ENCODE measurements at regions not wholly inside any gene's neighbourhood (a gene's known extent, or its start where the extent isn't known, plus 50 kb on each side); places are given as distances from the start of the nearest gene placed in this dataset.

DNA sequence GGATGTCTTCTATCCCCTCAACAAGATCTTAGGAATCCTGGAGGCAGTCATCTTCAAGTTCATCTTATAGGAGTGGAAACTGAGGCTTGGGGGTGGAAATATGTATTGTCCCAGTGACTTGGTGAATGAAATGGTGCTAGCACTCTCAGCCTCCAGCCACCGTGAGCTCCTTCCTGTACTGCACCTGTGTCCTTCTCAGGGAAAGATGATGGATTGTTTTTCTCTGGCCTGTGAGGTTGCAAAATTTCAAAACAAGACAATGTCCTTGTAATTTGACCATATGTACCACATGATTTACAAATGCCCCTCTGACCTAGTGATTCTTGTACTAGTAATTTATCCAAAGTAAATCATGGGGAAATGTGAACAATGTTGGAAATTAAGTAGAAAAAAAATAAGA, 71.0 kb upstream of the CHCHD3 start (continued):
- TF ChIP-seq TAF1 (IDR thresholded peaks at IDR 0.05; ENCODE audit: borderline replicate concordance, low read depth, low read length): no peak
- TF ChIP-seq ELF1 (IDR thresholded peaks at IDR 0.05): no peak
- no peak for TF ChIP-seq MXI1 (IDR thresholded peaks at IDR 0.05; ENCODE audit: low read depth, low read length)
- TF ChIP-seq, protein P1, sequence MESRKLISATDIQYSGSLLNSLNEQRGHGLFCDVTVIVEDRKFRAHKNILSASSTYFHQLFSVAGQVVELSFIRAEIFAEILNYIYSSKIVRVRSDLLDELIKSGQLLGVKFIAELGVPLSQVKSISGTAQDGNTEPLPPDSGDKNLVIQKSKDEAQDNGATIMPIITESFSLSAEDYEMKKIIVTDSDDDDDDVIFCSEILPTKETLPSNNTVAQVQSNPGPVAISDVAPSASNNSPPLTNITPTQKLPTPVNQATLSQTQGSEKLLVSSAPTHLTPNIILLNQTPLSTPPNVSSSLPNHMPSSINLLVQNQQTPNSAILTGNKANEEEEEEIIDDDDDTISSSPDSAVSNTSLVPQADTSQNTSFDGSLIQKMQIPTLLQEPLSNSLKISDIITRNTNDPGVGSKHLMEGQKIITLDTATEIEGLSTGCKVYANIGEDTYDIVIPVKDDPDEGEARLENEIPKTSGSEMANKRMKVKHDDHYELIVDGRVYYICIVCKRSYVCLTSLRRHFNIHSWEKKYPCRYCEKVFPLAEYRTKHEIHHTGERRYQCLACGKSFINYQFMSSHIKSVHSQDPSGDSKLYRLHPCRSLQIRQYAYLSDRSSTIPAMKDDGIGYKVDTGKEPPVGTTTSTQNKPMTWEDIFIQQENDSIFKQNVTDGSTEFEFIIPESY (IDR thresholded peaks at IDR 0.05; ENCODE audit: borderline replicate concordance, low read depth): no peak

DNA sequence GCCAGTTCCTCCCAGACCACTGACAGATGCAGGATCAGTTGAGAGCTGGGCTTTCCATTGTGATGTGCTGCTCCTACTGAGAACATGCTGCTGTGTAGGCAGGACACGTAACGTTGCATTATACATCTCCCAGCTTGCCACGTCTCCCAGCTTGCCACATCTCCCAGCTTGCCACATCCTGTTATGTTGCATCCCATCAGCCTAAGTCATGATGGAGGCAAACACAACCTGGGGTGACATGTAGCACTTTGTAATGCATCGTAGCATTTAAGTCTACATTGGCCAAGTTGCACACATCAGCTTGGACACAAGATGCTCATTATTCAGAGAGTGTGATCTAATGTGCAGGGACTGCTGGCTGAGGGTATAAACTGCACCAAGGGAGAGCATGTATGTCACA, 73.3 kb upstream of the CHCHD3 start:
- Histone ChIP-seq H3K9me2 (no peaks in the 10 kb centered on the region), H3K79me2 (ENCODE audit: insufficient read depth) (no peaks in the 10 kb centered on the region)
- CTCF ChIA-PET: interaction anchor here (0.7 kb wide), 1 partner anchor 24 kb away, joined by 3 read pairs; no protein-coding TSS in a partner anchor

DNA sequence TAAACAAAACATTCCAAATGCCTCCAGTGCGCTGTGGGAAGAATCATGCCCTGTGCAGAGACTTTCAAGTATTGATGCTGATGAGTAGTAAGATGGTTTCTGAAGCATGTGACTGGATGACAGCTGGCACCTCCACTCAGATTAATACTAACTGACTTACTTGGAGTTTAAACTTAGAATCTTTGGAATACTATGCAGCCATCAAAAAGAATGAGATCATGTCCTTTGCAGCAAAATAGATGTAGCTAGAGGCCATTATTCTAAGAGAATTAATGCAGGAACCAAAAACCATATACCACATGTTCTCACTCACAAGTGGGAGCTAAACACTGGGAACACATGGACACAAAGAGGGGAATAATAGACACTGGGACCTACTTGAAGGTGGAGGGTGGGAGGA, 73.8 kb upstream of the CHCHD3 start:
- TF ChIP-seq POLR2AphosphoS5 (IDR thresholded peaks at IDR 0.05; ENCODE audit: low read depth, low read length): no peak
- TF ChIP-seq FOXJ3 (CRISPR knock-in tag; IDR thresholded peaks at IDR 0.05): no peak
- TF ChIP-seq, protein P2, sequence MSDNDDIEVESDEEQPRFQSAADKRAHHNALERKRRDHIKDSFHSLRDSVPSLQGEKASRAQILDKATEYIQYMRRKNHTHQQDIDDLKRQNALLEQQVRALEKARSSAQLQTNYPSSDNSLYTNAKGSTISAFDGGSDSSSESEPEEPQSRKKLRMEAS (IDR thresholded peaks at IDR 0.05; ENCODE audit: low read depth): no peak
- H4K20me1 ChIP-seq (ENCODE audit: insufficient read depth): no peaks in the 10 kb centered on the region
- CTCF ChIA-PET: interaction anchor here (0.7 kb wide), 1 partner anchor 24 kb away, joined by 3 read pairs; no protein-coding TSS in a partner anchor
- WGBS (ENCODE audit: low lambda C conversion rate): 91% methylated on average over 1 of the region's 1 CpG
- H3K27ac ChIP-seq (ENCODE audit: low read depth in 2 of 2, low read length in 1 of 2): no peak overlapping the region
- no peaks in the 10 kb centered on the region for H3K9me2 ChIP-seq
- H3K4me2 ChIP-seq: no peak overlapping the region
- H2AFZ ChIP-seq (ENCODE audit: low read depth): no peak overlapping the region
- H3K36me3 ChIP-seq (replicated peaks in 1 of 2; ENCODE audit: control insufficient read depth in 1 of 2, insufficient read depth in 2 of 2, low read length in 1 of 2): no peaks in the 10 kb centered on the region
- H3K27me3 ChIP-seq (ENCODE audit: insufficient read depth): no peaks in the 10 kb centered on the region; the same call in 1 of the 2 replicates
- DNase-seq: no peak
- no peaks in the 10 kb centered on the region for H3K79me2 ChIP-seq (ENCODE audit: insufficient read depth)
- H3K9me3 ChIP-seq: no peaks in the 10 kb centered on the region
- H3F3A ChIP-seq (replicated peaks; ENCODE audit: insufficient read depth): no peaks in the 10 kb centered on the region
- POLR2A ChIA-PET: no interaction called here
- peaks cover 0 to 4% of the 10 kb centered on the region in 2 experiments; a peak in 1 of 4 replicates for H3K4me1 ChIP-seq (ENCODE audit: control insufficient read depth in 1 of 2, insufficient read depth in 2 of 2, low read depth in 1 of 2, low read length in 1 of 2)
- no peak overlapping the region for H3K9ac ChIP-seq
- H3K4me3 ChIP-seq (ENCODE audit: low read depth in 2 of 2, low read length in 1 of 2): no peak overlapping the region

More for the DNA sequence above, 73.3 kb upstream of the CHCHD3 start:
- Histone ChIP-seq H3K9ac (no peak overlapping the region), H4K20me1 (ENCODE audit: insufficient read depth) (no peaks in the 10 kb centered on the region), H3K4me3 (ENCODE audit: low read depth in 2 of 2, low read length in 1 of 2) (no peak overlapping the region), H2AFZ (ENCODE audit: low read depth) (no peak overlapping the region), H3K36me3 (replicated peaks in 1 of 2; ENCODE audit: control insufficient read depth in 1 of 2, insufficient read depth in 2 of 2, low read length in 1 of 2) (no peaks in the 10 kb centered on the region), H3F3A (replicated peaks; ENCODE audit: insufficient read depth) (no peaks in the 10 kb centered on the region), H3K27ac (ENCODE audit: low read depth in 2 of 2, low read length in 1 of 2) (no peak overlapping the region), H3K4me2 (no peak overlapping the region), H3K27me3 (ENCODE audit: insufficient read depth) (no peaks in the 10 kb centered on the region; the same call in 1 of the 2 replicates), H3K4me1 (ENCODE audit: control insufficient read depth in 1 of 2, insufficient read depth in 2 of 2, low read depth in 1 of 2, low read length in 1 of 2) (peaks cover 0 to 4% of the 10 kb centered on the region in 2 experiments; a peak in 1 of 4 replicates), H3K9me3 (no peaks in the 10 kb centered on the region)
- DNase-seq: no peak
- TF ChIP-seq TAF1 (IDR thresholded peaks at IDR 0.05; ENCODE audit: borderline replicate concordance, low read depth, low read length) (no peak), RCOR1 (IDR thresholded peaks at IDR 0.05; ENCODE audit: low read length) (no peak), GABPA (IDR thresholded peaks at IDR 0.05; ENCODE audit: low read depth) (no peak), GATA2 (CRISPR knock-in tag; IDR thresholded peaks at IDR 0.05) (no peak), RFX5 (IDR thresholded peaks at IDR 0.05; ENCODE audit: low read length) (no peak), FOSL2 (IDR thresholded peaks at IDR 0.05; ENCODE audit: borderline replicate concordance, low read depth) (no peak), EP300 (IDR thresholded peaks at IDR 0.05; ENCODE audit: borderline replicate concordance in 1 of 2, low read depth in 1 of 2, low read length in 1 of 2) (no peak), SIN3A (IDR thresholded peaks at IDR 0.05; ENCODE audit: borderline replicate concordance, low read depth, low read length) (no peak), ELF1 (IDR thresholded peaks at IDR 0.05) (no peak), CHD2 (IDR thresholded peaks at IDR 0.05; ENCODE audit: low read length, partially characterized antibody) (no peak), NRF1 (IDR thresholded peaks at IDR 0.05; ENCODE audit: low read depth, low read length) (no peak), JUND (IDR thresholded peaks at IDR 0.05) (no peak)
- TF ChIP-seq, protein P3, sequence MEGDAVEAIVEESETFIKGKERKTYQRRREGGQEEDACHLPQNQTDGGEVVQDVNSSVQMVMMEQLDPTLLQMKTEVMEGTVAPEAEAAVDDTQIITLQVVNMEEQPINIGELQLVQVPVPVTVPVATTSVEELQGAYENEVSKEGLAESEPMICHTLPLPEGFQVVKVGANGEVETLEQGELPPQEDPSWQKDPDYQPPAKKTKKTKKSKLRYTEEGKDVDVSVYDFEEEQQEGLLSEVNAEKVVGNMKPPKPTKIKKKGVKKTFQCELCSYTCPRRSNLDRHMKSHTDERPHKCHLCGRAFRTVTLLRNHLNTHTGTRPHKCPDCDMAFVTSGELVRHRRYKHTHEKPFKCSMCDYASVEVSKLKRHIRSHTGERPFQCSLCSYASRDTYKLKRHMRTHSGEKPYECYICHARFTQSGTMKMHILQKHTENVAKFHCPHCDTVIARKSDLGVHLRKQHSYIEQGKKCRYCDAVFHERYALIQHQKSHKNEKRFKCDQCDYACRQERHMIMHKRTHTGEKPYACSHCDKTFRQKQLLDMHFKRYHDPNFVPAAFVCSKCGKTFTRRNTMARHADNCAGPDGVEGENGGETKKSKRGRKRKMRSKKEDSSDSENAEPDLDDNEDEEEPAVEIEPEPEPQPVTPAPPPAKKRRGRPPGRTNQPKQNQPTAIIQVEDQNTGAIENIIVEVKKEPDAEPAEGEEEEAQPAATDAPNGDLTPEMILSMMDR (IDR thresholded peaks at IDR 0.05): no peak
- 47% methylated on average over 4 of the region's 4 CpGs for WGBS (ENCODE audit: low lambda C conversion rate)
- POLR2A ChIA-PET: no interaction called here

Measured in SK-N-SH (cell line).